ENCODE measurements at regions not wholly inside any gene's neighbourhood (a gene's known extent, or its start where the extent isn't known, plus 50 kb on each side); places are given as distances from the start of the nearest gene placed in this dataset.

GRCh38 chrX:99394456-99394855 is 1015.6 kb downstream of the PCDH19 start:
- no peak for TF ChIP-seq CTCF (IDR thresholded peaks at IDR 0.05; ENCODE audit: partially characterized antibody, unreplicated experiment)
- no peak for DNase-seq
- H3K27me3 Mint-ChIP-seq (ENCODE audit: unreplicated experiment), result no peaks in the 10 kb centered on the region
- no peak overlapping the region for H3K27ac Mint-ChIP-seq (ENCODE audit: unreplicated experiment)
- H3K4me3 Mint-ChIP-seq (ENCODE audit: unreplicated experiment), result no peak overlapping the region
- no peaks in the 10 kb centered on the region for H3K36me3 Mint-ChIP-seq (ENCODE audit: unreplicated experiment)
- no peaks in the 10 kb centered on the region for H3K9me3 Mint-ChIP-seq (ENCODE audit: unreplicated experiment)
- no peaks in the 10 kb centered on the region for H3K4me1 Mint-ChIP-seq (ENCODE audit: low read depth, unreplicated experiment)

DNA sequence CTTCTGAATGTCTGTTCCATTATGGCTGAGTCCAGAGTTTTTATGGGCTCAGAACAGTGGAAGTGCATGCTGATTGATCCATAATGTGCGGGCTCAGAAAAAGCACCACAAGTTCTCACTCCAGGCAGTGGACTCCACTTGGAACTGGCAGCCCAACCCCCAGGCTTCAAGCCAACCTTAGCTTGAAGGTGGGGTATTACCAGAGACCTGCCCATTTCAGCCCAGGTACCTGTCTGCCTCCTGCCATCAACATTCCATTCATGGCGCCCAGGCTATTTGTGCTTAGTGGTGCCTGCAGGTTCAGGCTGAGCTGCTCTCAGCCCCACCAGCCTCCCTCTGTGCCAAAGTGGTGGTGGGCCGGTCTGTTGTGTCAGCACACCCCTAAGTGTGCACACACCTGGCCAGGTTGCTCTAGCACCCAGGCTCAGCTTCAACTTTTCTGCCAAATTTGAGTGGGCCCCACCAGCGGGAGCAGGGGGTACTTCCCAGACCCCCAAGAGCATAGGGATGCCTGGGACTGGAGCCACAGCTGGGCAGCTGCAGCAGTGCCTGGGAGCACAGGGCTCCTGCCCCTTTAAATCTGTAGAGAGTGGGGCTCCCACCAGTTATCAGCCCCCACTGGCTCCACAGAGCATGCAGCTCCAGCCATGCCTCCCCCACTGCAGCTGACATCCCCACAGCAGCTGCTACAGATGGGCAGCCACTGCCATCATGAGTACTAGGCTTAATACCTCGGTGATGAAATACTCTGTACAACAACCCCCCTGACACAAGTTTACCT is 1025.3 kb downstream of the PCDH19 start:
- H3K36me3 Mint-ChIP-seq (ENCODE audit: unreplicated experiment), result no peaks in the 10 kb centered on the region
- no peak for DNase-seq
- H3K4me1 Mint-ChIP-seq (ENCODE audit: low read depth, unreplicated experiment), result no peaks in the 10 kb centered on the region
- H3K4me3 Mint-ChIP-seq (ENCODE audit: unreplicated experiment), result no peak overlapping the region
- no peaks in the 10 kb centered on the region for H3K27me3 Mint-ChIP-seq (ENCODE audit: unreplicated experiment)
- no peak overlapping the region for H3K27ac Mint-ChIP-seq (ENCODE audit: unreplicated experiment)
- no peak for TF ChIP-seq CTCF (IDR thresholded peaks at IDR 0.05; ENCODE audit: partially characterized antibody, unreplicated experiment)
- H3K9me3 Mint-ChIP-seq (ENCODE audit: unreplicated experiment), result no peaks in the 10 kb centered on the region

- Mint-ChIP-seq H3K4me1 (ENCODE audit: low read depth, unreplicated experiment) (no peaks in the 10 kb centered on the region), H3K36me3 (ENCODE audit: unreplicated experiment) (no peaks in the 10 kb centered on the region), H3K27me3 (ENCODE audit: unreplicated experiment) (no peaks in the 10 kb centered on the region), H3K4me3 (ENCODE audit: unreplicated experiment) (no peak overlapping the region), H3K27ac (ENCODE audit: unreplicated experiment) (no peak overlapping the region), H3K9me3 (ENCODE audit: unreplicated experiment) (no peaks in the 10 kb centered on the region)
- DNase-seq, result no peak
- TF ChIP-seq CTCF (IDR thresholded peaks at IDR 0.05; ENCODE audit: partially characterized antibody, unreplicated experiment), result no peak
Observed at GRCh38 chrX:99383786-99384185, 1026.3 kb downstream of the PCDH19 start.

DNA sequence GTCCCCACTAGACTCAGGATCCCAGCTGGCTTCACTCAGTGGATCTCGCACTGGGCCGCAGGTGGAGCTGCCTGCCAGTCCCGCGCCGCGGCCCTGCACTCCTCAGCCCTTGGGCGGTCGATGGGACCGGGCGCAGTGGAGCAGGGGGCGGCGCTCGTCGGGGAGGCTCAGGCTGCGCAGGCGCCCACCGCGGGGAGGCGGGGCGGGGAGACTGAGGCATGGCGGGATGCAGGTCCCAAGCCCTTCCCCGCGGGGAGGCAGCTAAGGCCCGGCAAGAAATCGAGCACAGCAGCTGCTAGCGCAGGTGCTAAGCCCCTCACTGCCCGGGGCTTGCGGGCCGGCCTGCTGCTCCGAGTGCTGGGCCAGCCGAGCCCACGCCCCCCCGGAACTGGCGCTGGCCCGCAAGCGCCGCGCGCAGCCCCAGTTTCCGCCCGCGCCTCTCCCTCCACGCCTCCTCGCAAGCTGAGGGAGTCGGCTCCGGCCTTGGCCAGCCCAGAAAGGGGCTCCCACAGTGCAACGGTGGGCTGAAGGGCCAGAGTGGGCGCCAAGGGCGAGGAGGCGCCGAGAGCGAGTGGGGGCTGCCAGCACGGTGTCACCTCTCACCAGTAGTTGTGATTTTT is 1038.0 kb downstream of the PCDH19 start:
- TF ChIP-seq CTCF (IDR thresholded peaks at IDR 0.05; ENCODE audit: partially characterized antibody, unreplicated experiment), result no peak
- Mint-ChIP-seq H3K36me3 (ENCODE audit: unreplicated experiment) (no peaks in the 10 kb centered on the region), H3K4me3 (ENCODE audit: unreplicated experiment) (no peak overlapping the region), H3K9me3 (ENCODE audit: unreplicated experiment) (no peaks in the 10 kb centered on the region), H3K27ac (ENCODE audit: unreplicated experiment) (no peak overlapping the region), H3K27me3 (ENCODE audit: unreplicated experiment) (no peaks in the 10 kb centered on the region), H3K4me1 (ENCODE audit: low read depth, unreplicated experiment) (no peaks in the 10 kb centered on the region)
- no peak for DNase-seq

- Mint-ChIP-seq H3K4me1 (ENCODE audit: low read depth, unreplicated experiment) (peaks cover 3% of the 10 kb centered on the region), H3K27ac (ENCODE audit: unreplicated experiment) (no peak overlapping the region), H3K27me3 (ENCODE audit: unreplicated experiment) (no peaks in the 10 kb centered on the region), H3K36me3 (ENCODE audit: unreplicated experiment) (no peaks in the 10 kb centered on the region), H3K9me3 (ENCODE audit: unreplicated experiment) (peaks cover 2% of the 10 kb centered on the region), H3K4me3 (ENCODE audit: unreplicated experiment) (no peak overlapping the region)
- no peak for TF ChIP-seq CTCF (IDR thresholded peaks at IDR 0.05; ENCODE audit: partially characterized antibody, unreplicated experiment)
- no peak for DNase-seq
Observed at GRCh38 chrX:99353412-99353811, 1056.7 kb downstream of the PCDH19 start.
